ENCODE measurements at regions not wholly inside any gene's neighbourhood (a gene's known extent, or its start where the extent isn't known, plus 50 kb on each side); places are given as distances from the start of the nearest gene placed in this dataset.

- TF ChIP-seq CTCF (IDR thresholded peaks at IDR 0.05) (no peak), POLR2AphosphoS5 (IDR thresholded peaks at IDR 0.05) (no peak), POLR2A (IDR thresholded peaks at IDR 0.05) (no peak)
These were observed 338.3 kb downstream of the IL20RB start for GRCh38 chr3:137296116-137296515.

Data from upper lobe of left lung (tissue), 4 donors.